G401 (cell line): ENCODE measurements at regions not wholly inside any gene's neighbourhood (a gene's known extent, or its start where the extent isn't known, plus 50 kb on each side); places are given as distances from the start of the nearest gene placed in this dataset.
"Not testable (repeated sequence)": the region's sequence is repeated elsewhere in the genome, so short reads cannot be mapped to it uniquely, and the experiment has no call there.

Source experiments
- DNase-seq: peaks from one replicate; pipeline ENCODE4 v3.0.0-alpha.2; 2015; ENCODE audit warnings: low spot score
- in situ Hi-C: cut with HindIII; loops from 2 replicates; pipeline ENCODE4 v1.10.0; 2016; ENCODE audit warnings: low sequenced_read_pairs, mixed read lengths

DNA sequence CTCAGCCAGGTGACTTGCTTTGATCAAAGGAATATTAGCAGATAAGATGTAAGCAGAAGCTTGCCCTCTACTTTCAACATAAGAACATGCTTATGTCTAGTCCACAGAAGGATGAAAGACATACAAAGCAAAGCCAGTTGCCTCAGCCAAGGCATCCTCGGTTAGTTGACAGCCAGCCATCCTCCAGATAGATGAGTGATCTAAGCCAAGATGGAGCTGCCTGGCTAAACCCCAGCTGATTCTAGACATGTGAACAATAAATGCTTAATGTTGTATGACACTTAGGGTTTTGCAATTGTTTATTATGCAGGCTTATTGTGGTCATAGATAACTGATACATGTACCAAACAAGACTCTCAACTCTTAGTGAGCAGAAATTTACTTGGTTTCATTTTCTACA lies 157.6 kb upstream of the TMTC2 start:
- peak; percentile 24 for DNase-seq
- in situ Hi-C loops, result no loop called here

GRCh38 chr12:82529954-82530353 lies 156.8 kb upstream of the TMTC2 start:
- DNase-seq, result no peak
- in situ Hi-C loops, result no loop called here

GRCh38 chr12:82530394-82530793 lies 156.3 kb upstream of the TMTC2 start:
- in situ Hi-C loops, result no loop called here
- no peak for DNase-seq

GRCh38 chr12:82533341-82533740 lies 153.4 kb upstream of the TMTC2 start:
- DNase-seq, result no peak
- in situ Hi-C loops, result no loop called here

- no peak for DNase-seq
- in situ Hi-C loops, result no loop called here
Measured at GRCh38 chr12:82537436-82537835, 149.3 kb upstream of the TMTC2 start.

DNA sequence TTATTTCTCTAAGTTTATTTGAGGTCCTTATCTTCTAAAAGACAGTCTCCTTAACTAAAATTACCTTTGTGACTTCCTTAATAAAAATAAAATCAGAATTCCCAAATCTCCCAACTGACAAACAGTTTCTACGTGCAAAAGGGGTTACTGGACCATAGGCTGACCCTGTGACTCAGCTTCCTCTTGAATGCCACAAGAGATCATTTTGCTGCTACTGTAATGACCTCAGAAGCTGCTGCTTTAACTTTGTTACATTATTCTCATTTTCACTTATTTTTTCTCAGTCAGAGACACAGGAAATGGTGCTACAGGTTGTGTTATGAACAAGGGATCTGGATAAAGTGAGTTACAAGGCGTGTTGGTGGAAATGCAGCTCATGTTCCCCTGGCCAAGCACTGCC lies 132.2 kb upstream of the TMTC2 start:
- in situ Hi-C loops, result no loop called here
- DNase-seq, result no peak

GRCh38 chr12:82555699-82556098 lies 131.0 kb upstream of the TMTC2 start:
- DNase-seq, result no peak
- in situ Hi-C loops, result no loop called here

DNA sequence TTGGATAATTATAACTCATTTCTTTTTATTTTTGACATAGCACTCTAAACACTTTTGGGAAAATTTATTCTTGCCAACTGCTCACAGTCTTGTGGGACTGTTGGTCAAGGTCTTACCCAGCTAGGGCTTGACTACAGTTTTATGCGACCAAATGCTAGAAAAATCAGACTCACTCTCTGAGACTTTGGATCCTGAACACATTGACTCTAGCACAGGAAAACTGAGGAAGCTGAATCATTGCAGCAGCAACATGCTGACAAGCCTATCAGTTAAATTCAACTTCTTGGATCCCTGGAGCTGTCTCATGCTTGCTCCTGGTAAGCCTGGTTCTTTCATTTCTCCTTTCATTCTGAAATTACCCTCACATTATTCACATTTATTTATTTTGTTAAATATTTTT lies 120.7 kb upstream of the TMTC2 start:
- DNase-seq, result no peak
- in situ Hi-C loops, result no loop called here

- DNase-seq, result no peak
- in situ Hi-C loops, result no loop called here
Measured at GRCh38 chr12:82567688-82568087, 119.0 kb upstream of the TMTC2 start.

DNA sequence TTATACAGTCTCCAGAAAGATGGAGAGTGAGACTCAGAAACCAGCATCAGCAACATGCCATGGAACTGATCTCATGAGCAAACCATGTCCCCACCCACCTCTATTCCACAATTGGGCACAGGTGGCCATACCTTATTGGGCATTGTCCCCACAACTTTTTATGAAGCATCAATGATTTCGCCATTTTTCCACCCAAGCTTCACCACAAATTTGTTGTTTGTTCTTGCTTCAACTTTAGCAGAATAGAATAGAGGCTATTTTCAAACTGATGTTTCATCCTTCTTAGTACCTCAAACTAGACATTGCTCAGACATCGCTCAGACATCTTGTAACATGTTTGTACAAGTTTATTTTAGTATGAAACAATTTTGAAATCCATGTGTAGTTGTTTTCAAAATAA lies 112.5 kb upstream of the TMTC2 start:
- in situ Hi-C loops, result no loop called here
- no peak for DNase-seq

DNA sequence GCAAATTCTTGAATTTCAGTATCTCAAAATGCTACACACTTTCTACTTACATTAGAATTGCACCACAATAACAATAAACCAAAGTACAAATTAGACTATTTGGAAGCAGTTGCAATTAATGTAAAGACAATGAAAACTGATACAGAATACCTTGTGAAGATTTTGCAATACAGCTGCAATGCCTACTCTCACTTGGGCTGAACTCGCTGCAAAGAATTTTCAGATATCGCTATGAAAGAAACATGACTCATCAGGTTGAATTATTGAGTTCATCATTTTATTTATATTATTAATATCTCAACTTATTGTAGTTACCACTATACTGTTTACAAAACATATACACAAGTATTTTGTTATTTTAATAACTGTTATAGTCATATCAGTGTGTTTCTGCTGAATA lies 108.0 kb upstream of the TMTC2 start:
- in situ Hi-C loops, result no loop called here

DNA sequence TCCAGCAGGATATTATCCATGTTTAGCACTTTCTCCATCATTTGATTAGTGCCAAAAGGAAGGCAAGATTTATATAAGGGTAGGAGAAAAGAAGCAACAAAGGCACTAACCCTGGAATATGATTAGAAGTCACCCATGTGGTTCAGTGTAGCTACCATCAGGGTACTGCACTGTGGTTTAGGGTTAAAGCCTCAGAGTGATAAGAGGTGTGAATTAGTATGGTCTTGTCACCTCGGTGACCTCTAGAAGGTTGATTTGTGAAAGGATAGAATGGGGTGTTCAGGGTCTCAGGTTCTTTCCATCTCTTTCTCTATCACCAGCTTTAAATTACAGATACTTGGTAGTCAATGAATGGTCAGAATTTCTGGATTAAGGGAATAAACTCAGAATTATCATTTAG lies 103.0 kb upstream of the TMTC2 start:
- in situ Hi-C loops, result no loop called here
- DNase-seq, result no peak

More for the DNA sequence above, 108.0 kb upstream of the TMTC2 start:
- no peak for DNase-seq

DNA sequence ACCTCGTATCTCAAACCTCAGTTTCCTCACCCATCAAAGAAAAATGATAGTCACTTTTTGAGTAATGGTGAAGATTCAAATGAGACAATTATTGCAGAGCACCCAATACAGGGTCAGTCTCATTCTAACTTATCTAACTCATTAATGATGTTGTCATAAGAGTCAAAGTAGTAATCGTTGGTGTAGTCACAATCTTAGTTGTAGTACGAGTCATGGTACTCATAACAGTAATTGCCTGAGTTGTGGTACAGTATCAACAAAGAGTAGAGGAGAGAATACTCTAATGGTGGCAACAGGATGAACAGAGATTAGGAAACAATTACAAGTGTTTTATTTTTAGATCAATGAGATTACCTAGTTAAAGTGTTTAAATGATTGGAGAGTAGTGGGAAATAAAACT lies 93.6 kb upstream of the TMTC2 start:
- DNase-seq, result no peak
- in situ Hi-C loops, result no loop called here

- no peak for DNase-seq
- in situ Hi-C loops, result no loop called here
Measured at GRCh38 chr12:82593901-82594396, 92.8 kb upstream of the TMTC2 start.

- in situ Hi-C loops, result no loop called here
- DNase-seq, result no peak
Measured at GRCh38 chr12:82595941-82596340, 90.8 kb upstream of the TMTC2 start.

- DNase-seq, result no peak
- in situ Hi-C loops, result no loop called here
Measured at GRCh38 chr12:82596483-82596882, 90.2 kb upstream of the TMTC2 start.

DNA sequence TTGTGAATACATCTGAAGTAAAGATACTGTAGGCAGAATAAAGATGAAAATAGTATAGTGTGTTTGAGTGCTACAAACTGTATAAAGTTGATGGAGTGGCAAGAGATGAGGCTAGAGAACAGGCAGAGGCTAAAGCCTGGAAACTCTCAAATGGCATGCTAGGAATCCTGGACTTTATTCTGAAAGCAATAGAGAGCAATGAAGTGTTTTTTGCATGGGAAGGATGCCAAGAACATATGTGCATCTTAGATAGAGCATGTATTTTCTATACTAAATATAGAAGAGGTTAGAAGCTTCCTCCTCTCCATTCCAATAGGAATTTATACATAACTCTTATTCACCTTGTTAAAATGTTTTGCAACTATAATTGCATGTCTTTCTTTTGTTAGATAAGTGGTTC lies 86.3 kb upstream of the TMTC2 start:
- in situ Hi-C loops, result no loop called here
- DNase-seq, result no peak

DNA sequence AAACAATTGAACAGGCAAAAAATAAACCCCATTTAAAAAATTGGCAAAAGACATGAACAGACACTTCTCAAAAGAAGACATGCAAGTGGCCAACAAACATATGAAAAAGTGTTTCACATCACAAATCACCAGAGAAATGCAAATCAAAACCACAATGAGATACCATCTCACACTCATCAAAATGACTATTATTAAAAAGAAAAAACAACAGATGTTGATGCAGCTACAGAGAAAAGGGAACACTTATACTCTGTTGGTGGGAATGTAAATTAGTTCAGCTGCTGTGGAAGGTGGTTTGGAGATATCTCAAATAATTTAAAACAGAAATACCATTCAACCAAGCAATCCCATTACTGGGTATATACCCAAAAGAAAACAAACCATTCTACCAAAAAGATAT lies 83.1 kb upstream of the TMTC2 start:
- DNase-seq, in situ Hi-C loops: not testable (repeated sequence)

GRCh38 chr12:82605115-82605514 lies 81.6 kb upstream of the TMTC2 start:
- in situ Hi-C loops, result no loop called here
- DNase-seq, result no peak

DNA sequence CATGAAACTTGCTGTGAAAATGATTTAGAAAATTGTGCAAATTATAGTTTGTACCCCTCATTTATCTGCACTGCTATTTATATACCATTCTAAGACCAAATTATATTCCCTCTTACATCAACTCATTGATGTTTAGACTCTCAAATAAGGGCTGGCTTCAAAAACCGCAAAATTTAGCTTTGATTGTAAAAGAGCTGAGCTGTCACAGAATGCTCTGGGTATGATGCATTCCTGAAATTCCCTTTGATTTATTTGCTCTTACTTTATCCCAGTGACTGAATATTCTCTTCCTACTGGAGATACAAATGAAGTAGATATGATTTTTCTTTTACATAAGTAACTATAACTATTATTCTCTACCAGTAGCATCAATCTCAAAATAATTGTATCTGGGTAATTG lies 78.0 kb upstream of the TMTC2 start:
- no peak for DNase-seq
- in situ Hi-C loops, result no loop called here

- in situ Hi-C loops, result no loop called here
- no peak for DNase-seq
Measured at GRCh38 chr12:82609234-82609914, 77.3 kb upstream of the TMTC2 start.

- DNase-seq, result no peak
- in situ Hi-C loops, result no loop called here
Measured at GRCh38 chr12:82619644-82620043, 67.1 kb upstream of the TMTC2 start.
